Breast epithelium (tissue), 4 donors: ENCODE measurements at regions not wholly inside any gene's neighbourhood (a gene's known extent, or its start where the extent isn't known, plus 50 kb on each side); places are given as distances from the start of the nearest gene placed in this dataset.

Experiments
- DNase-seq, 2 donors: peaks; one replicate each; pipeline ENCODE4 v3.0.0-alpha.2; 2019; ENCODE audit warnings: low spot score in 2 of 2
- H3K27ac ChIP-seq, 2 donors: fragments of 200-600 bp; sonication (generic) in 1 of 2; one replicate each; pipeline ENCODE4 v1.5.1; 2016 to 2019; ENCODE audit warnings: mild to moderate bottlenecking in 1 of 2
- H3K27me3 ChIP-seq, 2 donors: fragments of 200-600 bp; sonication (generic) in 1 of 2; one replicate each; pipeline versions ENCODE4 v1.5.1 to v1.6.0; 2017 to 2019; ENCODE audit warnings: control low read depth in 1 of 2, mild to moderate bottlenecking in 1 of 2
- H3K36me3 ChIP-seq: fragments of 200-600 bp; one replicate; pipeline ENCODE4 v1.5.1; 2019
- H3K4me1 ChIP-seq, 2 donors: fragments of 200-600 bp; sonication (generic); one replicate each; pipeline ENCODE4 v1.5.1; 2016 to 2019; ENCODE audit warnings: control low read depth in 1 of 2
- H3K4me3 ChIP-seq, 3 donors: fragments of 200-600 bp; sonication (generic); 1 replicate in 2 of 3; 2 replicates in 1 of 3; pipeline ENCODE4 v1.5.1; 2016 to 2019; ENCODE audit warnings: mild to moderate bottlenecking in 3 of 3, moderate library complexity in 2 of 3
- H3K9me3 ChIP-seq, 2 donors: fragments of 200-600 bp; sonication (generic) in 1 of 2; one replicate each; pipeline ENCODE4 v1.5.1; 2016 to 2019; ENCODE audit warnings: control low read depth in 1 of 2
- POLR2A ChIP-seq: fragments of 450-650 bp; IDR thresholded peaks from one replicate; pipeline ENCODE4 v1.6.1; 2016; ENCODE audit warnings: antibody characterized with exemption, mild to moderate bottlenecking, moderate library complexity
- POLR2AphosphoS5 ChIP-seq, 3 donors: sonication (generic); formaldehyde crosslinking; IDR thresholded peaks; one replicate each; pipeline ENCODE4 v1.6.1; 2017; ENCODE audit warnings: antibody characterized with exemption in 3 of 3
- intact Hi-C: fragments of 100-400 bp; cut with DNase I; formaldehyde crosslinking; loops from one replicate; pipeline ENCODE4 v1.15.1; 2023; ENCODE audit warnings: low total_unique reads
- TF ChIP-seq, protein P1 (sequence below), 3 donors: fragments of 450-650 bp; IDR thresholded peaks; one replicate each; pipeline ENCODE4 v1.5.1; 2016 to 2017; ENCODE audit warnings: antibody characterized with exemption in 3 of 3, mild to moderate bottlenecking in 3 of 3, moderate library complexity in 3 of 3

DNA sequence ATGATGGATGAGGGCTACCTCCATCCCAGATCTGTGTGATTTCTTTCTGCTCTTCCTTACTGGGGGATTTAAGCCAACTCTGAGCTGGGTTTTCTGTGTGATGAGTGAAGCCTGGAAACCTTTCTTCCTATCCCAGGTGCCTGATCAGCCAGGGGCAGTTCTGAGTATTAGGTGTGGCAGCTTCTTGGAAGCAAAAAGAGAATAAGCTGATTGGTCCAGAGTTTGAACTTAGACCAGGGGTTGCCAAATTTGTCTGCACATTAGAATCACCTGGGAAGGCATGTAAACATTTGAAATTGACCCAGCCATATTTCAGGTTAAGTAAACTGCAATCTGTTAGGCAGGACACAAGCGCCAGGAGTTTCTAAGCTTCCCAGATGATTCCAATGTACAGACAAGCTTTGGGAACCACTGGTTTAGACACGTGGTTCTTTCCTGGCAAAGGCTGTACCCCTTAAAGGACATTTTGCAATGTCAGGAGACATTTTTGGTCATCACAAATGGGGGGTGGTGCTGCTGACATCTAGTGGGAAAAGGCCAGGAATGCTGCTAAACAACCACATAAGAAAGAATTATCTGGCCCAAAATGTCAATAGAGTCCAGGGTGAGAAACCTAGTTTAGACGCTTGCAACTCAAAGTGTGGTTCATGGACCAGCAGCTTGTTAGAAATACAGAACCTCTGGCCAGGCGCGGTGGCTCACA lies 160.5 kb upstream of the GHITM start:
- no peaks in the 10 kb centered on the region for H3K9me3 ChIP-seq
- intact Hi-C loops, result no loop called here
- no peak for DNase-seq
- no peak overlapping the region for H3K4me3 ChIP-seq
- no peaks in the 10 kb centered on the region for H3K27me3 ChIP-seq
- no peaks in the 10 kb centered on the region for H3K4me1 ChIP-seq
- H3K27ac ChIP-seq, result no peak overlapping the region
- TF ChIP-seq POLR2A (no peak), POLR2AphosphoS5 (IDR thresholded peaks at IDR 0.05) (no peak)
- TF ChIP-seq, protein P1, sequence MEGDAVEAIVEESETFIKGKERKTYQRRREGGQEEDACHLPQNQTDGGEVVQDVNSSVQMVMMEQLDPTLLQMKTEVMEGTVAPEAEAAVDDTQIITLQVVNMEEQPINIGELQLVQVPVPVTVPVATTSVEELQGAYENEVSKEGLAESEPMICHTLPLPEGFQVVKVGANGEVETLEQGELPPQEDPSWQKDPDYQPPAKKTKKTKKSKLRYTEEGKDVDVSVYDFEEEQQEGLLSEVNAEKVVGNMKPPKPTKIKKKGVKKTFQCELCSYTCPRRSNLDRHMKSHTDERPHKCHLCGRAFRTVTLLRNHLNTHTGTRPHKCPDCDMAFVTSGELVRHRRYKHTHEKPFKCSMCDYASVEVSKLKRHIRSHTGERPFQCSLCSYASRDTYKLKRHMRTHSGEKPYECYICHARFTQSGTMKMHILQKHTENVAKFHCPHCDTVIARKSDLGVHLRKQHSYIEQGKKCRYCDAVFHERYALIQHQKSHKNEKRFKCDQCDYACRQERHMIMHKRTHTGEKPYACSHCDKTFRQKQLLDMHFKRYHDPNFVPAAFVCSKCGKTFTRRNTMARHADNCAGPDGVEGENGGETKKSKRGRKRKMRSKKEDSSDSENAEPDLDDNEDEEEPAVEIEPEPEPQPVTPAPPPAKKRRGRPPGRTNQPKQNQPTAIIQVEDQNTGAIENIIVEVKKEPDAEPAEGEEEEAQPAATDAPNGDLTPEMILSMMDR (IDR thresholded peaks at IDR 0.05), result no peak
- H3K36me3 ChIP-seq, result no peaks in the 10 kb centered on the region

DNA sequence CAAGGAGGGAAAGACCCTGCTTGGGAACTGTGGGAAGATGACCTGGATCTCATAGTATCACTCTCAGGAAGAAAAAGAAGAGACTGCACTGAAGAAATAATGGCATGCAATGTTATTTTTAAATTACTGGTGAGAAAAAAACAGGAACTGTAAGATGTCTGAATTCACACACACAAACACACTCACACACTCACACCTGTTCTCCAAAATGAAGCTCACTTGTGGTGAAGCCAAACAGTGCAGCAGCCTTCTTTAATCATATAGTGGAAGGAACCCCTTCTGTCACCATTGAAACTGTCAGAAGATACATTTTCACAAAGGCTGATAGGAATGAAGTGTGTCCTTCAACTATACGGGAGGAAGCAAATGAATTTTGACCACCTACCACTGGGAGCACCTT lies 156.5 kb upstream of the GHITM start:
- TF ChIP-seq, protein P1 (IDR thresholded peaks at IDR 0.05), result no peak
- TF ChIP-seq POLR2A (no peak), POLR2AphosphoS5 (IDR thresholded peaks at IDR 0.05) (no peak)
- no peaks in the 10 kb centered on the region for H3K9me3 ChIP-seq
- no peaks in the 10 kb centered on the region for H3K4me1 ChIP-seq
- H3K4me3 ChIP-seq, result no peak overlapping the region
- intact Hi-C loops, result no loop called here
- no peak overlapping the region for H3K27ac ChIP-seq
- no peaks in the 10 kb centered on the region for H3K36me3 ChIP-seq
- no peak for DNase-seq
- H3K27me3 ChIP-seq, result no peaks in the 10 kb centered on the region

DNA sequence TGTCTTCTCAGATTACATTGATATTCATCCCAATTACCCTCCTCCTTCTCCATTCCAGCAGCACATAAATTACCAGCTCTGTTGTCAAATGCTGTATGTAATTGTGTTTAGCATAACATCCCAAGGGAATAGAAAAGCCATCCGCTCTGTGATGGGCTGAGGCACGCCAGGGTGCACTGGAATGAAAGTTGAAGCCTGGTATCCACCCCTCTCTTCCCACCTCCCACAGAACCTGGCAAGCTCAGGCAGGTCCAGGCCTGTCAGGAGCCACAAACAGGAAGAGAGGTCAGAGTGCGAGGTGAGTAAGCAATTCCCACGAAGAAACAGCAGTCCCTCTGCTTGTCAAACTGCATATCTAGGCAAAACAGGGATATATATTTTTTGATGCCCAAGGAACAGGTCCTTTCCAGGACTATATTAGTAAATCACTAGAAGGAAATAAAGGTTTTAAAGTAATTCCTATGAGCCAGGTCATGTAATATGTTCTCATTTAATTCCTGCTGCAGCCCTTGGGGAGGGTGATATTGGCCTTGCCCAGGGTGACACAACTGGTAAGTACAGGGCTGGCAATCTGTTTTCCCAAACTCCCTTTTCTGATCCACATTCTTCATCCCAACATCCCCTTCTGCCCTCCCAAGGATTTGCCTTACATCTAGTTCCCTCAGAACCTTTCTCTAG lies 155.6 kb upstream of the GHITM start:
- TF ChIP-seq, protein P1 (IDR thresholded peaks at IDR 0.05), result no peak
- TF ChIP-seq POLR2A (no peak), POLR2AphosphoS5 (IDR thresholded peaks at IDR 0.05) (no peak)
- no peaks in the 10 kb centered on the region for H3K27me3 ChIP-seq
- H3K27ac ChIP-seq, result no peak overlapping the region
- H3K4me1 ChIP-seq, result no peaks in the 10 kb centered on the region
- no peaks in the 10 kb centered on the region for H3K36me3 ChIP-seq
- intact Hi-C loops, result no loop called here
- H3K4me3 ChIP-seq, result no peak overlapping the region
- DNase-seq, result no peak
- H3K9me3 ChIP-seq, result no peaks in the 10 kb centered on the region

DNA sequence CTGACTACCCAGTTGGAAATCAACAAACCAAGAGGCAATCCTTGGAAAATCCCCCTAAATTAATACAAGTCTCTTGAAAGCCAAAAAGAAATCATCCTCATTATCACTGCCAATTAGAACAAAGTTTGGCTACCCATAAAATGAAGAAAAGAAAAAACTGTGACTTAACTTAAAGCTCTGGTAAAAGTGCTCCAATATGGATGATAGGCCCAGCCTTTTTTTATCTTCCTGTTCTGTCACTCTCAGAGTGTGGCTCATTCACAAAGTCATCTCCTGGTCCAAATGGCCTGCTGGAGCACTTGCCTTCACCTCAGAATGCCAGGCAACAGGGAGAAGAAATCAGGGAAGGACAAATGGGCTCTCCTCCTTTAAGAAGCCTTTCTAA lies 155.1 kb upstream of the GHITM start:
- DNase-seq, result no peak
- no peak overlapping the region for H3K4me3 ChIP-seq
- H3K4me1 ChIP-seq, result no peaks in the 10 kb centered on the region
- no peaks in the 10 kb centered on the region for H3K9me3 ChIP-seq
- intact Hi-C loops, result no loop called here
- no peak overlapping the region for H3K27ac ChIP-seq
- H3K27me3 ChIP-seq, result no peaks in the 10 kb centered on the region
- no peaks in the 10 kb centered on the region for H3K36me3 ChIP-seq
- TF ChIP-seq POLR2A (no peak), POLR2AphosphoS5 (IDR thresholded peaks at IDR 0.05) (no peak)
- TF ChIP-seq, protein P1 (IDR thresholded peaks at IDR 0.05), result no peak

DNA sequence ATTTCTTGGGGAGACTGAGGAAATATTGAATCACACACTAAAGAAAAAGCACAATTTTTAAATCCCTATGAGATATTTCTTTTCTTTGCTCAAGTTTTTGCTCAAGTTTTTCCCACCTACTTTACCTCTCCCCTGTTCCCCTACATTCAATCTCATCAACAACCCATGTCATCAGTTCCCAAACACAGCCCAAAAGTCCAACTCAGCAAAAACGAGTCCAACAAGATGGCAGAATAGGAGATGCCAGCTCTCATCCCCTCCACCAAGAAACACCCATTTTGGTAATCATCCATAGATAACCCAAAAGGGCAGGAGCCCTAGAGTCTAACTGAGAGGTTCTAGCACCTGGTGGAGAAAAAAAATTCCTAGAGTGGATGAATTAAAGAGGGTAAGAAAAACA lies 152.5 kb upstream of the GHITM start:
- DNase-seq, result no peak
- Histone ChIP-seq H3K9me3 (no peaks in the 10 kb centered on the region), H3K4me3 (no peak overlapping the region), H3K27me3 (no peaks in the 10 kb centered on the region), H3K27ac (no peak overlapping the region), H3K36me3 (no peaks in the 10 kb centered on the region), H3K4me1 (no peaks in the 10 kb centered on the region)
- TF ChIP-seq POLR2AphosphoS5 (IDR thresholded peaks at IDR 0.05) (no peak), POLR2A (no peak)
- TF ChIP-seq, protein P1 (IDR thresholded peaks at IDR 0.05), result no peak
- intact Hi-C loops, result no loop called here
